Esophagus muscularis mucosa (tissue), 4 donors: ENCODE measurements at regions not wholly inside any gene's neighbourhood (a gene's known extent, or its start where the extent isn't known, plus 50 kb on each side); places are given as distances from the start of the nearest gene placed in this dataset.

Source experiments
- EP300 ChIP-seq: sonication (generic); formaldehyde crosslinking; IDR thresholded peaks from one replicate; pipeline ENCODE4 v1.6.1; 2017; ENCODE audit warnings: antibody characterized with exemption
- POLR2A ChIP-seq: fragments of 450-650 bp; IDR thresholded peaks from one replicate; pipeline ENCODE4 v1.6.1; 2017; ENCODE audit warnings: antibody characterized with exemption, moderate library complexity, mild to moderate bottlenecking, low read depth
- POLR2AphosphoS5 ChIP-seq, 2 donors: sonication (generic); formaldehyde crosslinking; IDR thresholded peaks; one replicate each; pipeline ENCODE4 v1.6.1; 2017; ENCODE audit warnings: antibody characterized with exemption in 2 of 2
- TF ChIP-seq, protein P1 (sequence below), 3 experiments: fragments of 200-600 bp in 2 of 3; fragments of 450-650 bp in 1 of 3; sonication (generic) in 2 of 3; IDR thresholded peaks; one replicate each; pipeline ENCODE4 v1.5.1; 2017 to 2019; ENCODE audit warnings: antibody characterized with exemption in 3 of 3, mild to moderate bottlenecking in 2 of 3, moderate library complexity in 1 of 3

- no peak for TF ChIP-seq POLR2A
- TF ChIP-seq POLR2AphosphoS5 (IDR thresholded peaks at IDR 0.05): no peak
- TF ChIP-seq, protein P1, sequence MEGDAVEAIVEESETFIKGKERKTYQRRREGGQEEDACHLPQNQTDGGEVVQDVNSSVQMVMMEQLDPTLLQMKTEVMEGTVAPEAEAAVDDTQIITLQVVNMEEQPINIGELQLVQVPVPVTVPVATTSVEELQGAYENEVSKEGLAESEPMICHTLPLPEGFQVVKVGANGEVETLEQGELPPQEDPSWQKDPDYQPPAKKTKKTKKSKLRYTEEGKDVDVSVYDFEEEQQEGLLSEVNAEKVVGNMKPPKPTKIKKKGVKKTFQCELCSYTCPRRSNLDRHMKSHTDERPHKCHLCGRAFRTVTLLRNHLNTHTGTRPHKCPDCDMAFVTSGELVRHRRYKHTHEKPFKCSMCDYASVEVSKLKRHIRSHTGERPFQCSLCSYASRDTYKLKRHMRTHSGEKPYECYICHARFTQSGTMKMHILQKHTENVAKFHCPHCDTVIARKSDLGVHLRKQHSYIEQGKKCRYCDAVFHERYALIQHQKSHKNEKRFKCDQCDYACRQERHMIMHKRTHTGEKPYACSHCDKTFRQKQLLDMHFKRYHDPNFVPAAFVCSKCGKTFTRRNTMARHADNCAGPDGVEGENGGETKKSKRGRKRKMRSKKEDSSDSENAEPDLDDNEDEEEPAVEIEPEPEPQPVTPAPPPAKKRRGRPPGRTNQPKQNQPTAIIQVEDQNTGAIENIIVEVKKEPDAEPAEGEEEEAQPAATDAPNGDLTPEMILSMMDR (IDR thresholded peaks at IDR 0.05): no peak
- no peak for TF ChIP-seq EP300
Observed at GRCh38 chr18:39589496-39589895, 2023.9 kb upstream of the CELF4 start.
